ENCODE measurements at regions not wholly inside any gene's neighbourhood (a gene's known extent, or its start where the extent isn't known, plus 50 kb on each side); places are given as distances from the start of the nearest gene placed in this dataset.

DNA sequence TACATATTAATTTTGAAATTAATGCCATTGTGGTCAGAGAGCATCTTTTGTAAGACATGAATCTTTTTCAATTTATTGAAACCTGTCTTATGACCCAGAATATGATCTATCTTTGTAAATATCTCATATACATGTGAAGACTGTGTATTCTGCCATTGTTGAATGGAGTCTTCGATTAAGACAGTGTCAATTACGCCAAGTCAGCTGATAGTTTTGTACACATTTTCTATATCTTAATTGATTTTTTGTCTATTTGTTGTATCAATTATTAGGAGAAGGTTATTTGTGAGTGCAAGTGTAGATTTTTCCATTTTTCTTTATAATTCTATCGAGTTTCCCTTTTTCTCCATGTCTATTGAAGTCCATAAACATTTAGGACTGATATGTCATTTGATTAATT lies 471.6 kb downstream of the MED10 start (continued):
- TF ChIP-seq RNF2 (IDR thresholded peaks at IDR 0.05; ENCODE audit: borderline replicate concordance, low read depth, low read length, missing control alignments, poor library complexity, severe bottlenecking) (no peak), RFX5 (IDR thresholded peaks at IDR 0.05; ENCODE audit: borderline replicate concordance, low read depth, low read length) (no peak)
- TF ChIP-seq, protein P1, sequence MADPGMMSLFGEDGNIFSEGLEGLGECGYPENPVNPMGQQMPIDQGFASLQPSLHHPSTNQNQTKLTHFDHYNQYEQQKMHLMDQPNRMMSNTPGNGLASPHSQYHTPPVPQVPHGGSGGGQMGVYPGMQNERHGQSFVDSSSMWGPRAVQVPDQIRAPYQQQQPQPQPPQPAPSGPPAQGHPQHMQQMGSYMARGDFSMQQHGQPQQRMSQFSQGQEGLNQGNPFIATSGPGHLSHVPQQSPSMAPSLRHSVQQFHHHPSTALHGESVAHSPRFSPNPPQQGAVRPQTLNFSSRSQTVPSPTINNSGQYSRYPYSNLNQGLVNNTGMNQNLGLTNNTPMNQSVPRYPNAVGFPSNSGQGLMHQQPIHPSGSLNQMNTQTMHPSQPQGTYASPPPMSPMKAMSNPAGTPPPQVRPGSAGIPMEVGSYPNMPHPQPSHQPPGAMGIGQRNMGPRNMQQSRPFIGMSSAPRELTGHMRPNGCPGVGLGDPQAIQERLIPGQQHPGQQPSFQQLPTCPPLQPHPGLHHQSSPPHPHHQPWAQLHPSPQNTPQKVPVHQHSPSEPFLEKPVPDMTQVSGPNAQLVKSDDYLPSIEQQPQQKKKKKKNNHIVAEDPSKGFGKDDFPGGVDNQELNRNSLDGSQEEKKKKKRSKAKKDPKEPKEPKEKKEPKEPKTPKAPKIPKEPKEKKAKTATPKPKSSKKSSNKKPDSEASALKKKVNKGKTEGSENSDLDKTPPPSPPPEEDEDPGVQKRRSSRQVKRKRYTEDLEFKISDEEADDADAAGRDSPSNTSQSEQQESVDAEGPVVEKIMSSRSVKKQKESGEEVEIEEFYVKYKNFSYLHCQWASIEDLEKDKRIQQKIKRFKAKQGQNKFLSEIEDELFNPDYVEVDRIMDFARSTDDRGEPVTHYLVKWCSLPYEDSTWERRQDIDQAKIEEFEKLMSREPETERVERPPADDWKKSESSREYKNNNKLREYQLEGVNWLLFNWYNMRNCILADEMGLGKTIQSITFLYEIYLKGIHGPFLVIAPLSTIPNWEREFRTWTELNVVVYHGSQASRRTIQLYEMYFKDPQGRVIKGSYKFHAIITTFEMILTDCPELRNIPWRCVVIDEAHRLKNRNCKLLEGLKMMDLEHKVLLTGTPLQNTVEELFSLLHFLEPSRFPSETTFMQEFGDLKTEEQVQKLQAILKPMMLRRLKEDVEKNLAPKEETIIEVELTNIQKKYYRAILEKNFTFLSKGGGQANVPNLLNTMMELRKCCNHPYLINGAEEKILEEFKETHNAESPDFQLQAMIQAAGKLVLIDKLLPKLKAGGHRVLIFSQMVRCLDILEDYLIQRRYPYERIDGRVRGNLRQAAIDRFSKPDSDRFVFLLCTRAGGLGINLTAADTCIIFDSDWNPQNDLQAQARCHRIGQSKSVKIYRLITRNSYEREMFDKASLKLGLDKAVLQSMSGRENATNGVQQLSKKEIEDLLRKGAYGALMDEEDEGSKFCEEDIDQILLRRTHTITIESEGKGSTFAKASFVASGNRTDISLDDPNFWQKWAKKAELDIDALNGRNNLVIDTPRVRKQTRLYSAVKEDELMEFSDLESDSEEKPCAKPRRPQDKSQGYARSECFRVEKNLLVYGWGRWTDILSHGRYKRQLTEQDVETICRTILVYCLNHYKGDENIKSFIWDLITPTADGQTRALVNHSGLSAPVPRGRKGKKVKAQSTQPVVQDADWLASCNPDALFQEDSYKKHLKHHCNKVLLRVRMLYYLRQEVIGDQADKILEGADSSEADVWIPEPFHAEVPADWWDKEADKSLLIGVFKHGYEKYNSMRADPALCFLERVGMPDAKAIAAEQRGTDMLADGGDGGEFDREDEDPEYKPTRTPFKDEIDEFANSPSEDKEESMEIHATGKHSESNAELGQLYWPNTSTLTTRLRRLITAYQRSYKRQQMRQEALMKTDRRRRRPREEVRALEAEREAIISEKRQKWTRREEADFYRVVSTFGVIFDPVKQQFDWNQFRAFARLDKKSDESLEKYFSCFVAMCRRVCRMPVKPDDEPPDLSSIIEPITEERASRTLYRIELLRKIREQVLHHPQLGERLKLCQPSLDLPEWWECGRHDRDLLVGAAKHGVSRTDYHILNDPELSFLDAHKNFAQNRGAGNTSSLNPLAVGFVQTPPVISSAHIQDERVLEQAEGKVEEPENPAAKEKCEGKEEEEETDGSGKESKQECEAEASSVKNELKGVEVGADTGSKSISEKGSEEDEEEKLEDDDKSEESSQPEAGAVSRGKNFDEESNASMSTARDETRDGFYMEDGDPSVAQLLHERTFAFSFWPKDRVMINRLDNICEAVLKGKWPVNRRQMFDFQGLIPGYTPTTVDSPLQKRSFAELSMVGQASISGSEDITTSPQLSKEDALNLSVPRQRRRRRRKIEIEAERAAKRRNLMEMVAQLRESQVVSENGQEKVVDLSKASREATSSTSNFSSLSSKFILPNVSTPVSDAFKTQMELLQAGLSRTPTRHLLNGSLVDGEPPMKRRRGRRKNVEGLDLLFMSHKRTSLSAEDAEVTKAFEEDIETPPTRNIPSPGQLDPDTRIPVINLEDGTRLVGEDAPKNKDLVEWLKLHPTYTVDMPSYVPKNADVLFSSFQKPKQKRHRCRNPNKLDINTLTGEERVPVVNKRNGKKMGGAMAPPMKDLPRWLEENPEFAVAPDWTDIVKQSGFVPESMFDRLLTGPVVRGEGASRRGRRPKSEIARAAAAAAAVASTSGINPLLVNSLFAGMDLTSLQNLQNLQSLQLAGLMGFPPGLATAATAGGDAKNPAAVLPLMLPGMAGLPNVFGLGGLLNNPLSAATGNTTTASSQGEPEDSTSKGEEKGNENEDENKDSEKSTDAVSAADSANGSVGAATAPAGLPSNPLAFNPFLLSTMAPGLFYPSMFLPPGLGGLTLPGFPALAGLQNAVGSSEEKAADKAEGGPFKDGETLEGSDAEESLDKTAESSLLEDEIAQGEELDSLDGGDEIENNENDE (IDR thresholded peaks at IDR 0.05; ENCODE audit: insufficient replicate concordance, low read length) = no peak

Measured in H1 (cell line).